ENCODE measurements at regions not wholly inside any gene's neighbourhood (a gene's known extent, or its start where the extent isn't known, plus 50 kb on each side); places are given as distances from the start of the nearest gene placed in this dataset.

DNA sequence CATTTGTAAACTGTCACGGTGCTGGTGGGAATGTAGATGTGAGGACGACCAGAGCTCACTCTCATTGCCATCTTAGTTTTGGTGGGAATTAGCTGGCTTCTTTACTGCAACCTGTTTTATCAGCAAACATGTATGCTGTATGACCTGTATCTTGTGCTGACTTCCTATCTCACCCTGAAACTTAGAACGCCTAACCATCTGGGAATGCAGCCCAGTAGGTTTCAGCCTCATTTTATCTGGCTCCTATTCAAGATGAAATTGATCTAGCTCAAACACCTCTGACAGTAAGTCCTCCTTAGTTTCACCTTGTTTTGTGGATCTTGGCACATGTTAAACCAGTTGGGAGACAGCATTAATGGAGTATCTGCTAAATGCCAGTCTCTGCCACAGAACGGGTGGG is 174.6 kb downstream of the HLX start:
- no peak for DNase-seq
- in situ Hi-C loops (cut with MboI; ENCODE audit: low pct_unique_long_range_greater_than_20kb, low sequenced_read_pairs), result no loop called here

DNA sequence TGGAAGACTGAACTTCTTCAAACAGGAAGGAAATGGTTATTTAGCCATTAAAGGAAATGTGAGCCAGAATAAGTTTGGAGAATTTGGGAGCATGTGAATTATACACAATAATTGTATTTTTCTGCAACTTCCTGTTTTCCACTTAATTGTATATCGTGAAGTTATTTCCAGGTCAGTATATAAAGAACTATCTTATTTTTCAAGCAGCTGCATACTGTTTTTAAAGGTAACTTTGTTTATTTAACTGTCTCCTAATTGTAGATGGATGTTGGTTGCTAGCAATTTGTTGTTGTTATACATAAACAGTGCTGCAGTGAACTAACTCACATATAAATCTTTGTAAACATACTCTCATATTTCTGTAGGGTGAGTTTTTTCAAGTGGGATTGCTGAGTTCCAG is 180.3 kb downstream of the HLX start:
- in situ Hi-C loops (cut with MboI; ENCODE audit: low pct_unique_long_range_greater_than_20kb, low sequenced_read_pairs), result no loop called here
- DNase-seq, result no peak

- DNase-seq, result no peak
Measured at GRCh38 chr1:221063651-221064050, 184.4 kb downstream of the HLX start.

DNA sequence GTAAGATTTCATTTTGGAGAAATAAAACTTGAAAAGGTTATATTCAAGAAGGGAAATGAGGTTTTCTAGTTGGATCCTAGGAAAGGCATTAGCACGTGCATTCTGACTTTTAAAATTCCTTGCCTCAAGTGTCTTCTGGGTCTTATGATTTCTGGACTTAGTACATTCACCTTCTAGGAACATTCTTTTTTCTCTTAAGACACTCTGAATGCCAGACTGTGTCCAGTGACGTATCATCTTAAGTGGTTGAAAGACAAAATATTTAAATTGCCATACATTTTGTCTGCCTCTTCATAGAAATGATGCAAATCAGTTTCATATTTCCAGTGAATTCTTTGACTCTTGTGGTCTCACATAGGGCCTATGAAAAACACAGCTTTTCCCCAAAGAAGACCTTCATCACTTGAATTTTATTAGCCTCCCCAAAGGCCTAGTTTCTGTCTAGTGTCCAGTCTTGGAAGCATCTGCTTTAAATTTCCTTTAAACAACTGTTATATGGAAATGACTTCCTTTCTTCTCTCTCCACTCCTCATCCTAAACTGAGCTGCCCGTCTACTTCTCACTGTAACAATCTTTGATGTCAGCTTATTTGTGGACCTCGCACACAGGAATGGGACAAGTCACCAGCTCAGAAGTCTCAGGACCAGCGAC is 187.2 kb downstream of the HLX start:
- DNase-seq, result no peak
- in situ Hi-C loops (cut with MboI; ENCODE audit: low pct_unique_long_range_greater_than_20kb, low sequenced_read_pairs), result no loop called here

More at GRCh38 chr1:221063651-221064050, 184.4 kb downstream of the HLX start:
- in situ Hi-C loops (cut with MboI; ENCODE audit: low pct_unique_long_range_greater_than_20kb, low sequenced_read_pairs), result no loop called here

GRCh38 chr1:221067721-221068120 is 188.5 kb downstream of the HLX start:
- no peak for DNase-seq

GRCh38 chr1:221069178-221069903 is 190.1 kb downstream of the HLX start:
- peak; percentile 93 for DNase-seq
- in situ Hi-C loops (cut with MboI; ENCODE audit: low pct_unique_long_range_greater_than_20kb, low sequenced_read_pairs), result no loop called here

More at GRCh38 chr1:221067721-221068120, 188.5 kb downstream of the HLX start:
- in situ Hi-C loops (cut with MboI; ENCODE audit: low pct_unique_long_range_greater_than_20kb, low sequenced_read_pairs), result no loop called here

GRCh38 chr1:221069986-221070385 is 190.7 kb downstream of the HLX start:
- in situ Hi-C loops (cut with MboI; ENCODE audit: low pct_unique_long_range_greater_than_20kb, low sequenced_read_pairs), result no loop called here
- DNase-seq, result peak; percentile 63

- in situ Hi-C loops (cut with MboI; ENCODE audit: low pct_unique_long_range_greater_than_20kb, low sequenced_read_pairs), result no loop called here
- DNase-seq, result no peak
Measured at GRCh38 chr1:221071777-221072176, 192.5 kb downstream of the HLX start.

GRCh38 chr1:221072214-221072613 is 193.0 kb downstream of the HLX start:
- DNase-seq, result no peak
- in situ Hi-C loops (cut with MboI; ENCODE audit: low pct_unique_long_range_greater_than_20kb, low sequenced_read_pairs), result no loop called here

DNA sequence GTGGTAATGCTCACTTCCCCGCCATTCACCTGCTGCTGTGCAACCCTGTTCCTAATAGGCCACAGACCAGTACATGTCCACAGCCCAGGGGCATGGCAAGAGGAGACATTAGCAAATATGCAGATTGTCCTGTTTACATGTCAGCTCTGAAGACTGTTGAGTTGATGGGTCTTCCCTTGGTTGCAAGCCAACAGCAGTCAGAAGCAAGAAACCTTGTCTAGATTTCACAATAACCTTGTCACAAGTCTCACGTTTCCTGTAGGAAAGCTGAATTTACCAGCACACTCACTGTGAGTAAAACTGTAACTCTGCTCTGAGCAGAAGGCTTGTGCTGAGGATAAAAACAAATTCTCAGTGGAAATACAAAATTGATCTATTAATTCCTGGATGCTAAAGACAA is 195.1 kb downstream of the HLX start:
- peak; percentile 73 for DNase-seq
- in situ Hi-C loops (cut with MboI; ENCODE audit: low pct_unique_long_range_greater_than_20kb, low sequenced_read_pairs), result no loop called here

DNA sequence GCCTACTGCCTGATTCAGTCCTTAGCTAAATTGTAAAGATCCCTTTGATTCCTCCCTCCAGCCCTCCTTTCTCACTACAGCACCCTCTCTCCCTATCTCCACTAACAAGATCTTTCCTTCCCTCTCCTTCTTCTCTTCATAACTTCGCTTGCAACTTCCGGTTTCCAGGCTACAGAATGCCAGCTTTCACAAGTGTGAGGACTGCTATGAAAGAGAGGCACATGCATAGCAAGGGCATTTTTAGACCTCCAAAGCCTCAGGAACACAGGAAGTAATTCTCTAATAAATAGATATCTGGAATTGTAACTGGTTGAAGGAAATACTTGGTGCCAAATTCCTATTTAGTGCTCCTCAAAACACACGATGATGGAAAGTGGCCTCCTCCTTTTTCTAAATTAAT is 196.7 kb downstream of the HLX start:
- DNase-seq, result no peak
- in situ Hi-C loops (cut with MboI; ENCODE audit: low pct_unique_long_range_greater_than_20kb, low sequenced_read_pairs), result no loop called here

- in situ Hi-C loops (cut with MboI; ENCODE audit: low pct_unique_long_range_greater_than_20kb, low sequenced_read_pairs), result no loop called here
Measured at GRCh38 chr1:221076391-221076811, 197.2 kb downstream of the HLX start.

DNA sequence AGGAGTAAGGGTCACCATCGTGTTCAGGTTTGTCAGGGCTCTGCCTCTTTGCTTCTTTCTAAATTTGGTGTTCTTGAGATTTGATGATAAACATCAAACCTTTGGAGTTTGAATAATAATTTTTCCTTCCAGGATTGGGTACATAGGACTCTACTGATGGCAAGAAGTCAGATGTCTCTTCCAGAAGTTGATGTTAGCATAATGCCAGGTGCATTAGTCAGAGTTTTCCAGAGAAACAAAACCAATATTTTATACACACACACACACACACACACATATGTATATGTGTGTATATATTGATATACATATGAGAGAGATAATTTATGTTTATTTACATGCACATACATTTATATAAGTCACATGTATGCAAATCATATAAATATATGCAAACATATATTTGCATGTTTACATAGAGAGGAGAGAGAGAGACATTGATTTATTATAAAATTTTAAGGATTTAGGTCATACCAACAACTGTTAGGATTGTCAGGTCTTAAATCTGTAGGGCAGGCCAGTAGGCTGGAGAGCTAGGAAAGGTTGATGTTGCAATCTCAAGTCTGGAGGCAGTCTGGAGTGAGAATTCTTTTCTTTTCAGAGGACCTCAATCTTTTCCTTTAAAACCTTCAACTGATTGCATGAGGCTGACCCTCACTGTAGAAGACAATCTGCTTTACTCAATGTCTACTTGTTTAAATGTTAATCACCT is 199.2 kb downstream of the HLX start:
- in situ Hi-C loops (cut with MboI; ENCODE audit: low pct_unique_long_range_greater_than_20kb, low sequenced_read_pairs), result no loop called here
- no peak for DNase-seq

More at GRCh38 chr1:221076391-221076811, 197.2 kb downstream of the HLX start:
- DNase-seq, result no peak

- in situ Hi-C loops (cut with MboI; ENCODE audit: low pct_unique_long_range_greater_than_20kb, low sequenced_read_pairs), result no loop called here
- no peak for DNase-seq
Measured at GRCh38 chr1:221083902-221084301, 204.7 kb downstream of the HLX start.

DNA sequence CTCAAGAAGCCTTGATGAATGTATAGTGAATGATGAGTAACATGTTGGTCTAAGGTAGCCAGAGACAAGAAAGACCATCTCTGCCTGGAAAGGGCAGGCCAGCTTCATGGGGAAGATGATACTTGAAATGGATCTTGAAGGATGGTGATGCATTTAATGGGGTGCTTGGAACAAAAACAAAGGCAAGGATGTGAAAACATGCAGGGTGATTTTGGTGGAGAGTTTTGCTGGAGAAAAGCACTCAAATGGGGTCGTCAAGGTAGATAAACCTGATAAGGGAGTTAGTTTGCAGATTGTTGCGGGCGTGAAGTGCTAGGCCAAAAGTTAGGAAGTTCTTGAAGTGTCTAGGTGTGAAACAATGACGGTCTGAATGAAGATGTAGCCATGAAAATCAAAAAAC is 205.4 kb downstream of the HLX start:
- in situ Hi-C loops (cut with MboI; ENCODE audit: low pct_unique_long_range_greater_than_20kb, low sequenced_read_pairs), result no loop called here
- no peak for DNase-seq

- in situ Hi-C loops (cut with MboI; ENCODE audit: low pct_unique_long_range_greater_than_20kb, low sequenced_read_pairs), result no loop called here
- no peak for DNase-seq
Measured at GRCh38 chr1:221085701-221086375, 206.6 kb downstream of the HLX start.

DNA sequence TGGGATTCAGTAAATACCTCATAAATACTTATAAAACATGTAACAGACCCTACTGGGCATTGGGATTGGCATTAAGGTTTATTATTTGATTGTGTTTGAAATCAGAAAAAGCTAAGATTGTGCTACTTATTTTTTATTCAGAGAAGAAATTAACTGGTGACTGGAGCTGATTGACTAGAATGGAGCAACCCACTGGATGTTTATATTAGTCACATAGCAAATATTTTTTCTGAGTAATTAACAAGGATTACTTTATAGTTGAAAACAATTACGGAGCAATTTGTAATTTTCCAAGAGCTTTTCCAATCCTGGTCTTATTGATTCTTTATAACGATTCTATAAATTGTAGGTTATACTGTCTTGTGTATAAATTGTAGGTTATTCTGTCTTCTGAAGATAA is 208.7 kb downstream of the HLX start:
- in situ Hi-C loops (cut with MboI; ENCODE audit: low pct_unique_long_range_greater_than_20kb, low sequenced_read_pairs), result no loop called here
- DNase-seq, result no peak

GRCh38 chr1:221089273-221089672 is 210.0 kb downstream of the HLX start:
- DNase-seq, result no peak
- in situ Hi-C loops (cut with MboI; ENCODE audit: low pct_unique_long_range_greater_than_20kb, low sequenced_read_pairs), result no loop called here

DNA sequence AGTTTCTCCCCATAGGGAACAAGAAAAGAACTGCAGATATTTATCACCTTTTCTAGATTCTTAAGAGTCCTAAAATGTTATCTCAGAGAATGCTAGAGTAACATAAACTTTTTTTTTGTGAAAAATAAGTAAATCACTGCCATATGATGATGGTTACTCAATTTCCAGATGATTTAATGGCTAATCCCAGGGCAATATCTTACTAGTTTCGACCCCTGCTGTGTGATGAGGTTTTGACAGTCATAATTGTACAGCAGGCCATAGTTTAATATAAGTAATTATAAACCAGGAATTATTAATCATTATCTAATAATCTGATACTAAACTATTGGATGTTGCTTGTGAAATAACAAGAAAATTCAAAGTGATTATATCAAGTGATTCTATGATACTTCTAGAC is 210.6 kb downstream of the HLX start:
- no peak for DNase-seq
- in situ Hi-C loops (cut with MboI; ENCODE audit: low pct_unique_long_range_greater_than_20kb, low sequenced_read_pairs), result no loop called here
